DMS 273 (cell line): ENCODE measurements at regions not wholly inside any gene's neighbourhood (a gene's known extent, or its start where the extent isn't known, plus 50 kb on each side); places are given as distances from the start of the nearest gene placed in this dataset.
"Not testable (repeated sequence)": the region's sequence is repeated elsewhere in the genome, so short reads cannot be mapped to it uniquely, and the experiment has no call there.

Experiments used
- DNase-seq: peaks from one replicate; lab custom pipeline; 2025; ENCODE audit not compliant: unreplicated experiment; lab: John Stamatoyannopoulos, UW

DNA sequence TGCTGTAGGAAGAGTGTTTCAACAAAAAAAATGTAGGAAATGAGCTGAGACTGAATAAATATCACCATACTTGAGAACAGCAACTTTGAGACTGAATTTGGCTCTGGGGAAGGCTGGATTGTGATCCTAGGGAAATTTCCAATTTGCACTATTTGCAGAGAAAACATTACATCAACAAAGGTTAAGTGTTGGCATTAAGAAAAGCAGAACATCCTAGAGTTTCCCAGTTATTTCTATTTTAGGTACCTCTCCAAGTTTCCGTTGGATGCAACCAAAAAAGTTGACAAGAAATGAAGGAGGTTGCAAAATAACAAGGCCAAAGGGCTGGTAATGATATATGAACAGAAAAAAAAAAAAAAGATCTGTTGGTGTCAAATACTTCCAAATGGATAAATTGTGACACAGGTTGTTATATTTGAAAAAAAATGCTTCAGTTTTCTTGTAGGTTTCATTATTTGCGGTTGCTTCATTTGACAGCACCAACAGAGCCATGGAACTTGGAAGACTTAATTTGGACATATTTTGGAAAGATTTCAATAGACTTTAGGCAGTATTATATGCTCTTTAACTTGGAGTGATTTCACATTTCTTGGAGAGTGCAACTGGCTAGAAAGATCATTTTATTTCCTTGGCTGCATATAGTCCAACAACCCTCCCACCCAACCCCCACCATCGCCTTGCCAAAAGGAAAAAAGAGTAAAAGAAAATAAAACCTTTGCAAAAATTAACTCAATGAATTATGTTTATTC lies 230.8 kb downstream of the ZNF608 start:
- DNase-seq = no peak

DNA sequence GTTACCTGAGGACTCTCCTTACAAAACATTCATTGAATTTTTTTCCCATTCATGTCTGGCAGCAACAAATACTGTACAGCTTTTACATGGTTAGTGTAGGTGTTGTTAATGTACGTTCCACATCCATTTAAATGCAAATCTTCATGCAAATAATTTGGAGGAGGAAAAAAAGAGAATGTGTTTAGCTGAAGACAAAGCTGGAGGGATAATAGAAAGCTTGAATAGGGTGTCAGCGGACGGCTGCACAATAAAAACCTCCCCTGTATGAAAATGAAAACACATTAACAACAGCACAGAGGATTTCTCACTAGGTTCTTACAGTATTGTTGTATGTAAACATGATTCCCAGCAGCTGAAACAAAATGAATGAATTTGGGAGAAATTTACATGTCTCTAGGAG lies 231.5 kb downstream of the ZNF608 start:
- DNase-seq = no peak

DNA sequence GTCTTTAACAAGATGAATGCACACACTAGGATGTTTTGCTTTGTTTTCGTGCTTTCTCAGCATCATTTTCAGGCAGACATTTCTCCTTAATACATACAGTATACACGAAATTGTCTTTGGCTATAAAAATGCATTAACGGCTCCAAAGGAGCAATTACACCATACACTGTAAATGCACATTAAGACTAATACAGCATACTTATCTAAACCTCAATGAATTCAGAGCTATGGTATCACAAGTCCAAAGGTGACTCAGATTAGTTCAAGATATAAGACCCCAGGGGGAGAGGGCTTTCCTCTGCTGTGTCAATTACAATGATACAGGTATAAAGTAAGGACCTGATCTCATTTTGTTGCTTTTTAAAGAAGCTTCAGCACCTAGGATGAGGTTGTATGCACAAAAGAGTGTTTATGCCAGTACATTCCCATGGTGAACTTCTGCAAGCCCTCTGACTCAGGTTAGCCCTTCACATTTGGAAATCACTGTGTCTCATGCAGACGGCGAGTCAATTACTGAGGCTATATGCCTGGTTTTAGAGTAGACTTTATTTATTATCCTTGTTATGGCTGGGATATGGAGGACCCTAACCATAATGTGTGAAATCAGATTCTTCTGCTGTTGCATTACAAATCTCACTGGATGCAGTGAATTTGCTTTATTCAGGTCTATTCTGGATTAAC lies 233.3 kb downstream of the ZNF608 start:
- no peak for DNase-seq

DNA sequence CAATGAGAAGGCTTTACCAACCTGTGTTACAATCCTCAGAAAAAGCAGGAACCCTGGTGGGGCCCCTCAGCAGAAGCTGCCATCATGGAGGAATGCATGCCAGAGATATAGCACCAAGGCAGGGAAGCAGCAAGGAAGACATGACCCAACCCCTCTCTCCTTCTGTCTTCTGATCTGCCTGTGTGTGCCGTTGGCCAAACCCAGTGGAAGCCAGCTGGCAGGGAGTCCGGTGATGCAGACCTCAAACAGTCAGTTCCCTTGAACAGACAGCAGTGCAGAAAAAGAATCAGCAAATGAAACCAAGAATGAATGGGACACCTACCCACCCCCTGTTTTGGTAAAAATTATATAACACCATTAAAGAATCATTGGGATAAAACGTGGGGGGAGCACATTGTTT lies 234.2 kb downstream of the ZNF608 start:
- peak; percentile 6 for DNase-seq

DNA sequence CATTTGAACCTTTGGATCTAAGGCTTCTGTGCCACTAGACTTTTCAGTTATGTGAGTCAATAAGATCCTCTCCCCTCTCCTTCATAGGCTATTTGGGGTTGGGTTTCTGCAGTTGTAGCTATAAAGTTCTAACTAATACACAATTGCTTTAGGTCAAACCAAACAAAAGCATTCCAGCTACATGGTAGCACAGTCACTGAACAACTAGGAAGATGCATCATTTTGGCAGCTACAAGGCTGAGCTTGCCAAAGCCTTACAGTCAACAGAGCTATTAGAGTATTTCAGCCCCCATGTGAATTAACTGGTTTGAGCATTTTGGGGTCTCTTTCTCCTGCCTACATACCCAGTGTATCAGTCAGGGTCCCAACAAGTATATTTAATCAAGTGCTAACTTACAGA lies 234.6 kb downstream of the ZNF608 start:
- no peak for DNase-seq

DNA sequence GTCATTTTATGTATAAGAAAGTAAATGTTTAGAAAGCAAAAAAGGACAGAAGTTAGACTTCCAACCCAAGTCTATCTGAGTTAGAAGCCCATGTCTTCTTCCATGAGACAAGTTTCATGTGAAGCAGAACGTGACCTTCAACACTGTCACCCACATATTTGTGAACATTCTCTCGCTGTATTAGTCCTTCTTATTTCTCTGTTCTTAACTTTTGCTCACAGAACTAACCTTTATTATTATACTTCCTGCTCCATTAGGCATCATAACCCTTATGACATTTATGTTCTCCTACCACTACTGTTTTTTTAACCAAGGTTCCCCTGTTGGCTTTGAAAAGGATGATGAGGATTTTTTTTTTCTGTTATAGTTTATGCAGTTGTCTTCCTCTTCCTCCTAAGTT lies 238.8 kb downstream of the ZNF608 start:
- no peak for DNase-seq

DNA sequence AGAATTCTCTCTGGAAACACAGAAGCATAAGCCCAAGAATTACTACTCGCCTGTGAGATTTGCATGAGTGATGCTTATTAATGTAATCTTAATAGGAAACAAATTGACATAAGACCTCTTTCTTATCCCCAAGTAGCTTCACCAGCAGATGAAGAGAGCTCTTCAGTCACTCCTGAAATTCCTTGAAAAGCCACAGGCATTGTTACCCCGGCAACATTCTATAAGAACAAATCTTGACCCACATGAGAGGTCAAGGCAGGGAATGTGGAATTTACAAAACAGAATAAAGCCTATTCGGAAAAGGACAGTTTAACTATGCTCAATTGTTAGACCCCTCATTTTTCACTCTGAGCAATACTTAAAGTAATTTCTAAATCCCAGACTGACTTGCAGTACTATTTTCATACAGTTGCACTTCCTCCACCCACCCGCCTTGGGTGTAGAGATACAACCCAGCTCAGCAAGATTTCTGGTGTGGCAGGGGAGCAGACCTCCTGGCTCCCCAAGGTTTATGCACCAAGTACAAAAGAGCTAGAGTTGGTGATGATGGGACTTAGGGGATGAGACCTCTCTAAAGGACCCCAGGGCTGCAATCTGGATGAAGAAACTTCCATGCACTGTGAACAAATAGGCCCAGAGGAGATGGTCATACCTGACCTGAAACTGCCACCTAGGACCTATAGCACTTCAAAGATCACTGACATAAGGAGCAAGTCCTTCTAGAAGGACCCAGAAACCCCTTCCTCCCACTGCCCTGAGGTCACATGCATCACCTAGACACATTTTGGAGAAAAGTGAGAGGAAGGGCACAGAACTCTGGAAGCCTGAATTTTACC lies 242.1 kb downstream of the ZNF608 start:
- no peak for DNase-seq

DNA sequence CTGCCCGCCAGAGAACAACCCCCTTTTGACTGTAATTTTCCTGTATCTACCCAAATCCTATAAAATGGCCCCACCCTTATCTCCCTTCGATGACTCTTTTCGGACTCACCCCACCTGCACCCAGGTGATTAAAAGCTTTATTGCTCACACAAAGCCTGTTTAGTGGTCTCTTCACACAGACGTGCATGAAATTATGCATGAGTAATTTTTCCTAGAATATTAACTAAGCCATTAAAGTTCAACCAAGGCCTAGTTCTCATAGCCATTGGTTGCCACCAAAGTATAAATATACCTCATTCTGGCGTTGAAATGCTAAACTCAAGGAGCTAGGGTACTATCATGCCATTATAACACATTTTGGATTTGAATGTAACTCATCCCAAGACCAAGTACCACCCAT lies 243.9 kb downstream of the ZNF608 start:
- no peak for DNase-seq

DNA sequence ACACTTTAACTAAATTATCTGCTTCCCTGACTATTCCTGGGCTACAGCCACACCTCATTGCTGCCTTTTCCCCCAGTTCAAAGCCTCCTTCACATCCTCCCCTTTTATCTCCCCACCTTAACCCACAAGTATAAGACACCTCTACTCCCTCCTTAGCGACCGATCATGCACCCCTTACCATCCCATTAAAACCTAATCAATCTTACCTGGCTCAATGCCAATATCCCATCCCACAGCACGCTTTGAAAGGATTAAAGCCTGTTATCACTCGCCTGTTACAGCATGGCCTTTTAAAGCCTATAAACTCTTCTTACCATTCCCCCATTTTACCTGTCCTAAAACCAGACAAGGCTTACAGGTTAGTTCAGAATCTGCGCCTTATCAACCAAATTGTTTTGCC lies 246.6 kb downstream of the ZNF608 start:
- not testable (repeated sequence) for DNase-seq

DNA sequence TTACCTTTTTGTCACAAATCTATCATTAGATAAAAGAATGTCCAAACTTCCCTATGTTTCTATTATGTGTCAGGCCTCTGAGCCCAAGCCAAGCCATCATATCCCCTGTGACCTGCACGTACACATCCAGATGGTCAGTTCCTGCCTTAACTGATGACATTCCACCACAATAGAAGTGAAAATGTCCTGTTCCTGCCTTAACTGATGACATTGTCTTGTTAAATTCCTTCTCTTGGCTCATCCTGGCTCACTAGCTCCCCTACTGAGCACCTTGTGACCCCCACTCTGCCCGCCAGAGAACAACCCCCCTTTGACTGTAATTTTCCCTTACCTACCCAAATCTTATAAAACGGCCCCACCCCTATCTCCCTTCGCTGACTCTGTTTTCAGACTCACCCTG lies 249.5 kb downstream of the ZNF608 start:
- DNase-seq = not testable (repeated sequence)

DNA sequence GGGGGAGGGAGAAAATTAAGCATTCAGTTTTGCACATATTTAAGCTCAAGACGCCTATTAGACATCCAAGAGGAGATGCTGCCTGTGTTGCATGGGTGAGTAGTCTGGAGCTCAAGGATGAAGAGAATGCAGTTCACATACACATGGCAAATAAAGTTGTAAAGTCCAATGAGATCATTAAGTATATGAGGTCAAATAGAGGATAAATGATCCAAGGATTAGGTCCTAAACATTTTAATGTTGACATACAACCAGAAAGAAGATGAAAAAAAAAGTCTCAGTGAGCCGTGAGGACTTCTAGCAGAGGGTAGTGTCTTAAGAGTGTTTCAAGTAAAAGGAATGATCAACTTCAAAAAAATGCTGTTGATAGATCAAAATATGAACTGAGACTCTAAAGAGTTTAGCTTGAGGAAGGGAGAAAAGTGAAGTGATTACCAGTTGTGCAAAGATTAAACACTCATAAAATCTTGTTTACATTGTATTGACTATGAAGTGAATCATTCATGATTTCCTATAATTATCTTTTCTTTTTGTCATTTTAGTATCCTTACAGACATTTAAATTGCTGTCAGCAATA lies 251.8 kb downstream of the ZNF608 start:
- DNase-seq = no peak

DNA sequence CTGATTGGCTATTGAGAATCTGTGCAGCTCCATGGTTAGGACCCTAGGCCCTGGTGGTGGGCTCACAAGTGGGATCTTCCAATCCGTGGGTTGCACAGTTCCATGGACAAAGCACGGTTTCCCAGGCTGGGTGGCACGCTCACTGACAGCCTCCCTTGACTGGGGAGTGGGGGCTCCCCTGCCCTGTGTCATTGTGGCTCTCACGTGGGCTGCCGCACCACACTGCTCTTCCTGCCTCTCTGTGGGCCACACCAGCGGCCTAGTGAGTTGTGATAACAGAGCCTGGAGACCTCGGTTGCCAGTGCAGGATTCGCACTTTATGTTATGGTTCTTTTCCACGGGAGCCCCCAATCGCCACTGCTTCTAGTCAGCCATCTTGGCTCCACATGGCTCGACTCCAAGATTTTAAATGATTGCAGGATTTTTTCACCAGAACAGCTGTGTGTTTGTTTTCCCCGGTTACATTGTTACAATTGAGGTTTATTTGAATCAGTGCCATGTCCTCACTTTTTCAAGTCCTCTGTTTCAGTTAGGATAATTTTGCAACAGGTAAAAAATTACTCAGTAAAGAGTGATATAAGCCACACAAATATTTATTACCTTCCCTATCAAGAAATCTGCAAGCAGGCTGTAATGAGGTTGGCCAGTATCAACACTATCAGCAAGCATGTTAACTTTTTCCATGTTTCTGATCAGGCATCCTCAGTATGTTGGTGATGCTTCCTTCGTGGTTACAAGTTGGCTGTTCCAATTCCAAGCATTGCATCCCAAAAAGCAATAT lies 253.8 kb downstream of the ZNF608 start:
- DNase-seq = no peak

DNA sequence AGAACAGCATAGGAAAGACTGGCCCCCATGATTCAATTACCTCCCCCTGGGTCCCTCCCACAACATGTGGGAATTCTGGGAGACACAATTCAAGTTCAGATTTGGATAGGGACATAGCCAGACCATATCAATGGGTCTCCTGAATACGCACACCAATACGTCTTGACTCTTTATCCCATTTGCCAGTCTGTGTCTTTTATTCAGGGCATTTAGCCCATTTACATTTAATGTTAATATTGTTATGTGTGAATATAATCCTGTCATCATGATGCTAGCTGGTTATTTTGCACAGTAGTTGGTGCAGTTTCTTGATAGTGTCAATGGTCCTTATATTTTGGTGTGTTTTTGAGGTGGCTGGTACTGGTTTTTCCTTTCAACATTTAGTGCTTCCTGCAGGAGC lies 256.1 kb downstream of the ZNF608 start:
- DNase-seq = not testable (repeated sequence)

DNA sequence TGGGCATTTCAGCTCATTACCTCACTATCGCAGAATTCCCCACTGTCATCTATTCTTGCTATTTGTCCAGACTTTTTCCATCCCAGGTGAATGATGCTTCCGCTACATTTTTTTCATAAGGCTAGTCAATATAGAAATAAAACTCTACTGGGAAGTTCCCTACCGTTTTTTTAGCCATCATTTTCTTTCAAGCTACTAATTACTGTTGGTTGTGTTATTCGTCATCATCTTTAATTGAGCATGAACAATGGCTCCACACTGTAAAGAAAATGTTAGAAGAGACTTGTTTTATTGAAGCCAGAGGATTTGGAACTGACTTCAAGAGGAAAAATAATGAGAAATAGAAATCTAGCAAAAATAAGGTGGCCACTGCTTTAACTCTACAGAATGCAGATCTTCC lies 265.0 kb downstream of the ZNF608 start:
- DNase-seq = no peak

DNA sequence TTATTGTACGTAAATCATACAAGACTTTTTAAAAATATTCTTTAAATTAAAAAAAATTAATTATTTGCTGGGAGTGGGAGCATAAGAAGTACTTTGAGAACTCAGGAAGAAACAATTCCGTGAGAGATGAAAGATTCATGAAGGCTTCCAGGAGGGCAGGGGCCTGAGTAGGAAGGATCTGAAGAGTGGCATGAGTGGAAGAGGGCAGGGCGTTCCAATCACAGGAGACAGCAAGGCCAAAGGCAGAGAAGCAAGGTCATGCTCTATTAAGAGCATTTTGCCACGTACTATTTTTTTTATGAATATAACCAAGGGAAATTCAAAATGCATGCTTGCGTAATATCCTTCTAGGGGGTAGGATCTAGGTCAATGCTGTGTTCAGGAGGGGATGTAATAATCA lies 265.5 kb downstream of the ZNF608 start:
- DNase-seq = no peak

DNA sequence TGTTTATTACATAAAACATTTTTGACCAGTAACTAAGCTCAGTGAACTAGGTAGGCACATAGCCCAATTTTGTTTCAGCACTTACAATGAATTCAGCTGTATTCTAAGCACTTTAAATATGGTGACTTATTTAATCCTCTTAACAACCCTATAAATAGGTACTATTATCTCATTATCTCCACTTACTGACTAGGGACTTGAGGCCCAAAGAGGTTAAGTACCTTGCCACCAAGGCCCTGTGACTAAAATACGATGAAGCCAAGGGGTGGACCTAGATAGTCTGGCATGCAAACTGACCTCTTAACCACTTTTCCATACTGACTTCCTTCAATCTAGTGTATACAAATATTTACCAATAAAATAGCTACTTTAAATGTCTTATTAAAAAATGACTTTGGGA lies 266.4 kb downstream of the ZNF608 start:
- no peak for DNase-seq

DNA sequence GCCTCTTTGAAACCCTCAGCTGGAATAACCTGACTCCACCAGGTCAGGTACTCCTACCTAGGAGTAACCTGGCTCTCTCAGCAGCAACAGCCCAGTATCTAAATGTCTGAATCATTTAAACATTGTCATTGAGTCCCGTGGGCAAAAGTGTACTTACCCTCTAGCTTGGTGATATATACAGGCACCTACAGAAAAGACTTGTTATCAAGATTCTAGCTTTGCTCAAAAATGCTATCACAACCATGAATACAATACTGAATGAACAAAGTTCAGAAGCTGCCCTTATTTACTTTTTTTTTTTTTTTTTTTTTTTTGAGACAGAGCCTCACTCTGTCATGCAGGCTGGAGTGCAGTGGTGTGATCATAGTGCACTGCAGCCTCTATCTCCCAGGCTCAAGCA lies 268.2 kb downstream of the ZNF608 start:
- no peak for DNase-seq

DNA sequence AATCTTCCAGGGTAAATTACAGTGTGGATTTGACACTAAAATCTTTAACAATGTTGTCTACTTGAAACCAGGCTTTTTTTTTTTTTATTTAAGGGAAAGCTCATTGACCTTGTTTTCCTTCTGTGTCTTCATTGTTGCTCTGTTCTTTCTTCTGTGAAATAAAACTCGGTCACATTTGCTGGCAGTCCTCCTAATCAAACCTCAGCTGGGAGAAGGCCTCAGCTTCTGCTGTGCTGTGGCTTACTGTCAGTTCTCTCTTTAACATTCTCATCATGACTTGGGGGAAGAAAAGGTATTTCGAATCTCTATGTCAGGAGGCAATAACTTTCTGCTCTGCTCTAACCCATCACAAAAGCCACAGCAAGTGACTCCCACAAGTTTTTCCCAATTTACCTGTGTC lies 268.9 kb downstream of the ZNF608 start:
- DNase-seq = no peak

DNA sequence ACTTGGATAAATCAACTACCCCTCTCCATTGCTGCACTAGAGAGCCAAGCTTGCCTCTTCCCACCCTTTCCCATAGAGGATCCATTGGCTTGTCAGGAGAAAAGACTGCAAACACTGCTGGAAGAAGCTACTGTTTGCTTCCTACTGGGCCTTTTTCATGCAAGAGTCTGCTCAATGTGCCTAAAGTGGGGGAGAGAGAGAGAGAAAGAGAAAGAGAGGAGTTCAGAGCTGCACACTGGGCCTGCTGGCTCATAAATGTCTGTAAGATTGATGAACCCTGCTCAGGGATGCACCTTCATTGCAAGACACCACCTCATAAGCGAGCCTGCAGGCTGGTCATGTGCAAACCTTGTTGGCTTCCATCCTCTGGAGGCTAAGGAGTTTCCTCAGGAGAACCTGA lies 269.4 kb downstream of the ZNF608 start:
- no peak for DNase-seq

DNA sequence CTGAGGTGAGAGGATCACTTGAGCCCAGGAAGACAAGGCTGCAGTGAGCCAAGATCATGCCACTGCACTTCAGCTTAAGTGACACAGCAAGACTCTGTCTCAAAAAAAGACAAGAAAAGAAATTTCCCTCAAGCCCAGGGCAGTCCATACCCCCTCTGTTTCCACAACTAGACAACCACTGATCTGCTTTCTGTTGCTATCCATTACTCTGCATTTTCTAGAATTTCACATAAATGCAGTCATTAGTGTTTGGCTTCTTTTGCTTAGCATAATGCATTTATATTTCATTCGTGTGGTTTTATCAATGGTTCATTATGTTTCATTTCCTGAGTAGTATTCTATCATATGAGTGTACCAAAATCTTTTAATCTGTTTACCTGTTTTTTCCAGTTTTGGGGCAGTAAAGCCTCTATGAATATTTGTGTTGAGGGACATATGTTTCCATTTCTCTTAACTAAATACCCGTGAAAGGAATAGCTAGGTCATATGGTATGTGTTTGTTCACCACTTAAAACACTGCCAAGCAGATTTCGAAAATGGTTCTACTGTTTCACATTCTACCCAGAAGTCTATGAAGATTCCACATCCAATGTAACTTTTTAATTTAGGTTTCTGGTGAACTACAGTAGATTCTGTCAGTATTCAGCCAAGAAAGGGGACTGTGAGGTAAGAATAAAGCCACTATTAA lies 271.8 kb downstream of the ZNF608 start:
- peak; percentile 30 for DNase-seq
